ENCODE measurements at regions not wholly inside any gene's neighbourhood (a gene's known extent, or its start where the extent isn't known, plus 50 kb on each side); places are given as distances from the start of the nearest gene placed in this dataset.
A peak's percentile ranks its signal among the peaks of the same experiment; 100 is the strongest.

DNA sequence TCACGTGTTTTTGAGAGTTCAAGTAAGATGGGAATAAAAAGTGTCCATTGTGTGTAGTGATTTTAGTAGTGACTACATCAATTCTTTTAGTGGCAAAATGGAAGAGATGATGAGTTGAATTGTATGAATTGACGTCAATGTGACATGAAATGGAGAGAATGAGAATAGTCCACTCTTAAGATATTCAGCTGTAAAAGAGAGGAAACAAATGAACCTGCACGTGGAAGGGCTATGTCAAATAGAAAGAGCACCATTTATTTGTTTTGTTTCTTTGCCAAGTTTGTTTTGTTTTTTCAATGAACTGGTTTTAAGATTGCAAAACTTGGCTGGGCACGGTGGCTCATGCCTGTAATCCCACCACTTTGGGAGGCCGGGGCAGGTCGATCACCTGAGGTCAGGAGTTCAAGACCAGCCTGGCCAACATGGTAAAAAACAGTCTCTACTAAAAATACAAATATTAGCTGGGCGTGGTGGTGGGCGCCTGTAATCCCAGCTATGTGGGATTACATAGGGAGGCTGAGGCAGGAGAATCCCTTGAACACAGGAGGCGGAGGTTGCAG is 453.8 kb downstream of the TAF11L14 start:
- WGBS (ENCODE audit: insufficient coverage): 87% methylated on average over 6 of the region's 9 CpGs
- Histone ChIP-seq H3K4me1 (ENCODE audit: control insufficient read depth, insufficient read depth, low read length) (no peaks in the 10 kb centered on the region), H3K27ac (ENCODE audit: low read depth, low read length) (no peak overlapping the region), H3K27me3 (ENCODE audit: control insufficient read depth, insufficient read depth, low read length) (no peaks in the 10 kb centered on the region), H3K9me3 (ENCODE audit: control insufficient read depth, insufficient read depth, low read length) (peaks cover 2% of the 10 kb centered on the region), H3K4me3 (ENCODE audit: low read depth, low read length) (no peak overlapping the region), H3K36me3 (ENCODE audit: control insufficient read depth, insufficient read depth, low read length) (no peaks in the 10 kb centered on the region)
- DNase-seq (ENCODE audit: low read depth in 4 of 6, low spot score in 6 of 6): no peak

DNA sequence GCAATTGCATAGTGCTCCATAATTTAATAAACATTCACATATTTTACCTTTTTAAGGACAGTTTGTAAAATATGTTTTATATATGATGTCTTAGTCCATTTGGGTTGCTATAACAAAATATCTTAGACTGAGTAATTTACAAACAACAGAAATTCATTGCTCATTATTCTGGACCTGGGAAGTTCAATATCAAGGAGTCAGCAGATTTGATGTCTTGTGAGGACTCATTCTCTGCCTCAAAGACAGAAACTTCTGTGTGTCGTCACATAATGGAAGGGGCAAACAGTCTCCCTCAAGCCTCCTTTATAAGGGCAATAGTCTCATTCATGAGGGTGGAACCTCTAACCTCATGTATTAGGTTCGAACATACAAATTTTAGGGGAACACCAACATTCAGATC is 455.9 kb downstream of the TAF11L14 start:
- H3K36me3 ChIP-seq (ENCODE audit: control insufficient read depth, insufficient read depth, low read length): no peaks in the 10 kb centered on the region
- H3K4me1 ChIP-seq (ENCODE audit: control insufficient read depth, insufficient read depth, low read length): no peaks in the 10 kb centered on the region
- H3K4me3 ChIP-seq (ENCODE audit: low read depth, low read length): no peak overlapping the region
- no CpG with 5 or more reads among the region's 2 CpGs for WGBS (ENCODE audit: insufficient coverage)
- H3K27me3 ChIP-seq (ENCODE audit: control insufficient read depth, insufficient read depth, low read length): no peaks in the 10 kb centered on the region
- DNase-seq (ENCODE audit: low read depth in 4 of 6, low spot score in 6 of 6): no peak
- H3K9me3 ChIP-seq (ENCODE audit: control insufficient read depth, insufficient read depth, low read length): peaks cover 2% of the 10 kb centered on the region
- H3K27ac ChIP-seq (ENCODE audit: low read depth, low read length): no peak overlapping the region

DNA sequence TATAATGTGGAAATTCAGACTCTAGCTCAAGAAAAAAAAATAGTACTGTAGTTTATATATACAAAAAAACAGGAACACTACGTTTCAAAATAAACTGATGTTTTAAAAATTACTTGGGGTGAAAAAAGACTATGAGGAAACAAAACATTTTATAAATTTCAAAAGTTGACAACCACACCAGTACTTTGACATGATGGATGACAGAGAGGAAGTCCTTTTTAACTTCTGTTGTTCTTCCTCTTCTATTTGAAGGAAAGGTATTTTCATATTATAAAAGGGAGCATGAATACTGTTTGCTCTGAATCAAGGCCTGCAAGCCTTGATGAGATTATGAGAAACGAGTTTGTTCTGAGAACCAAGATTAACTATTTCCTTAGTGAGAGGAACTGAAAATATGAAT is 456.9 kb downstream of the TAF11L14 start:
- no peaks in the 10 kb centered on the region for H3K36me3 ChIP-seq (ENCODE audit: control insufficient read depth, insufficient read depth, low read length)
- WGBS (ENCODE audit: insufficient coverage): no CpG with 5 or more reads among the region's 2 CpGs
- peaks cover 2% of the 10 kb centered on the region for H3K9me3 ChIP-seq (ENCODE audit: control insufficient read depth, insufficient read depth, low read length)
- no peak overlapping the region for H3K27ac ChIP-seq (ENCODE audit: low read depth, low read length)
- H3K4me1 ChIP-seq (ENCODE audit: control insufficient read depth, insufficient read depth, low read length): no peaks in the 10 kb centered on the region
- no peak overlapping the region for H3K4me3 ChIP-seq (ENCODE audit: low read depth, low read length)
- no peak for DNase-seq (ENCODE audit: low read depth in 4 of 6, low spot score in 6 of 6)
- no peaks in the 10 kb centered on the region for H3K27me3 ChIP-seq (ENCODE audit: control insufficient read depth, insufficient read depth, low read length)

DNA sequence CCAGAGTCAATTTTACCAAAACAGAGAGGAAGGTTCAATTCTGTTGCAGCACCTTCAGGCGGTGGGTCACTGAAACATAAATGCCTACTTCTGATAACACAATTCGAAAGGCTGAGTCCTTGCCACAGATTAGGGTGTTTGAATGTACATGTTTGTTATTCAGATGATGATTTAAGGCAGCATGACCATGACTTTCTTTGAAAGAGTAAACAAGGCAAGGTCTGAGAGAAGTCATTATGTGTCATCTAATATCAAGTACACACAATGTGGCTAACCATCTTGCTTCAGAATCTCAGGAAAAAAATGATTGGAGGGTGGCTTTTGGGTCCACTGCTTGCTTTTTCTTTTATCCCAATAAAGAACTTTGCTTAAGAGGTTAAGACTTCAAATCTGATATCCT is 457.5 kb downstream of the TAF11L14 start:
- H3K27me3 ChIP-seq (ENCODE audit: control insufficient read depth, insufficient read depth, low read length): no peaks in the 10 kb centered on the region
- H3K9me3 ChIP-seq (ENCODE audit: control insufficient read depth, insufficient read depth, low read length): peaks cover 2% of the 10 kb centered on the region
- no peak overlapping the region for H3K4me3 ChIP-seq (ENCODE audit: low read depth, low read length)
- no peak for DNase-seq (ENCODE audit: low read depth in 4 of 6, low spot score in 6 of 6)
- WGBS (ENCODE audit: insufficient coverage): no CpG with 5 or more reads among the region's 2 CpGs
- H3K36me3 ChIP-seq (ENCODE audit: control insufficient read depth, insufficient read depth, low read length): no peaks in the 10 kb centered on the region
- no peak overlapping the region for H3K27ac ChIP-seq (ENCODE audit: low read depth, low read length)
- H3K4me1 ChIP-seq (ENCODE audit: control insufficient read depth, insufficient read depth, low read length): no peaks in the 10 kb centered on the region

DNA sequence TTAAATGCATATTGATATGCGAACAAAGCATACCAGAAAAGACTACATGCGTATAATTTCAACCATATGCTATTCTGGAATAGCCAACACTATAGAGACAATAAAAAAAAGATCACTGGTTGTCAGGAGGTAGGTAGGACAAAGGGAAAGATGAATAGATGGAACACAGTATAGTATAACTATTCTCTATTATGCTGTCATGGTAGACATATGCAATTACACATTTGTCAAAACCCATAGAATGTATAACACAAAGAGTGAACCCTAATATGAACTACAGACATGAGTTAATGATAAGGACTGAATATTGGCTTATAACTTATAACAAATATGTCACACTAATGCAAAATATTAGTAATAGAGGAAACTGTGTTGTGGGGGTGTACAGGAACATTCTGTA is 460.8 kb downstream of the TAF11L14 start:
- Histone ChIP-seq H3K9me3 (ENCODE audit: control insufficient read depth, insufficient read depth, low read length) (no peaks in the 10 kb centered on the region), H3K36me3 (ENCODE audit: control insufficient read depth, insufficient read depth, low read length) (no peaks in the 10 kb centered on the region), H3K4me3 (ENCODE audit: low read depth, low read length) (no peak overlapping the region), H3K4me1 (ENCODE audit: control insufficient read depth, insufficient read depth, low read length) (no peaks in the 10 kb centered on the region), H3K27ac (ENCODE audit: low read depth, low read length) (no peak overlapping the region), H3K27me3 (ENCODE audit: control insufficient read depth, insufficient read depth, low read length) (no peaks in the 10 kb centered on the region)
- no CpG with 5 or more reads among the region's 2 CpGs for WGBS (ENCODE audit: insufficient coverage)
- DNase-seq (ENCODE audit: low read depth in 4 of 6, low spot score in 6 of 6): no peak

DNA sequence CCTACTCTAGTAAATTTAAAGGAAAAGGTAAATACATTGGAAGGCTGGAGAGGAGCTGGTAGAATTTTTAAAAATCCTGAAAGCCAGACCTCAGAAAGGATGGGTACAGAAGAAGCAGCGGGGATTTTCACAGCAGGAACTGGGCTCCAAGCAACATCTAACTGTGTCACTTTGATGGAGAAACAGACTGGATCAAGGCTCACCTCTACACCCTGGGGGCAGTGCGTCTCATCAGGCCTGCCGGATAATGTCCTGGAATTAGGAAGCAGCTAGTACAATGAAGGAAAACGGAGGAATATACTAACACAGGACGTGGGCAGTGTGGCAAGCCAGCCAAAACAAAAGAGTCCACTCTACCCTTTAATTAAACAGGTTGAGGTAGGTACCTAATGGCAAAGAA is 463.6 kb downstream of the TAF11L14 start:
- no peak for DNase-seq (ENCODE audit: low read depth in 4 of 6, low spot score in 6 of 6)
- H3K9me3 ChIP-seq (ENCODE audit: control insufficient read depth, insufficient read depth, low read length): no peaks in the 10 kb centered on the region
- no peaks in the 10 kb centered on the region for H3K27me3 ChIP-seq (ENCODE audit: control insufficient read depth, insufficient read depth, low read length)
- H3K4me1 ChIP-seq (ENCODE audit: control insufficient read depth, insufficient read depth, low read length): no peaks in the 10 kb centered on the region
- no peak overlapping the region for H3K27ac ChIP-seq (ENCODE audit: low read depth, low read length)
- no peaks in the 10 kb centered on the region for H3K36me3 ChIP-seq (ENCODE audit: control insufficient read depth, insufficient read depth, low read length)
- H3K4me3 ChIP-seq (ENCODE audit: low read depth, low read length): no peak overlapping the region
- WGBS (ENCODE audit: insufficient coverage): 67% methylated on average over 3 of the region's 5 CpGs

DNA sequence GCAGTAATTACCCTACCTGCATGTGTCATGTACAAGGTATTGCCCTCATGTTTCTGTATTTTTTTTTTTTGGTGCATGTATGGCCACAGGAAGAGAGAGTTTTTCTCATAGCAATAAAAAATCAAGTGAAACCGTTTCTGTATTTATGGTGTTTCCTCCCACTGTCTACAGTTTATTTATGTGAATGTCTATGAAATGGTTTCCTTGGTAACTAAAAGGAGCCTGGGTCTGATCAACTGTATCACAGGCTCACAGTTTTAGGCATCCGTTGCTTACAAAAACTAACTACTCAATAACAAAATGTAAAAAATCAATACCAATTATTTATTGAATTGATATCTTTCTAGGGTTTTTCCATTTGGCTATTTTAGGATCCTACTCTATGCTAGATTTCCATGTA is 464.4 kb downstream of the TAF11L14 start:
- Histone ChIP-seq H3K4me3 (ENCODE audit: low read depth, low read length) (no peak overlapping the region), H3K27ac (ENCODE audit: low read depth, low read length) (no peak overlapping the region), H3K36me3 (ENCODE audit: control insufficient read depth, insufficient read depth, low read length) (no peaks in the 10 kb centered on the region), H3K27me3 (ENCODE audit: control insufficient read depth, insufficient read depth, low read length) (no peaks in the 10 kb centered on the region), H3K4me1 (ENCODE audit: control insufficient read depth, insufficient read depth, low read length) (no peaks in the 10 kb centered on the region), H3K9me3 (ENCODE audit: control insufficient read depth, insufficient read depth, low read length) (no peaks in the 10 kb centered on the region)
- WGBS (ENCODE audit: insufficient coverage): no CpG with 5 or more reads among the region's 2 CpGs
- peak in 3 of 6 donors; percentile 12 to 77 (median 68) for DNase-seq (ENCODE audit: low read depth in 4 of 6, low spot score in 6 of 6)

DNA sequence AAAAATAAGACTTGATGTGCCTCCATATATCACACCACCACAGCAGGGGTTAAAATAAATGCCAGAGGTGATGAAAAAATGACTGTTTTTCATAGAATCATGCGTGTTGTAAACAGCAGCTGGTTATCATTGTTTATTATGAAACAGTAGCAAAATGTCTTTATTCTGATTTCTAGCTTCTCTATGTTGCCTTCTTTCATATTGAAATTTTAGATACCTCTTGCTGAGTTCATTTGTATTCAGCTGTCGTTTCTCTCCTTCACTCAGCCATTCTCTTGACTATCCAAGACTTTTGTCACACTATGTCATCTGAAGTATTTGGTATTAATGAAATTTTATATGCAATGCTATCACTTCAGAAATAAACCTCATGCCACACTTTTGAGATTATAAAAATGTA is 465.0 kb downstream of the TAF11L14 start:
- H3K4me3 ChIP-seq (ENCODE audit: low read depth, low read length): no peak overlapping the region
- no peaks in the 10 kb centered on the region for H3K4me1 ChIP-seq (ENCODE audit: control insufficient read depth, insufficient read depth, low read length)
- peak in 1 of 6 donors; percentile 61 for DNase-seq (ENCODE audit: low read depth in 4 of 6, low spot score in 6 of 6)
- WGBS (ENCODE audit: insufficient coverage): no CpG with 5 or more reads among the region's 2 CpGs
- no peaks in the 10 kb centered on the region for H3K27me3 ChIP-seq (ENCODE audit: control insufficient read depth, insufficient read depth, low read length)
- no peaks in the 10 kb centered on the region for H3K9me3 ChIP-seq (ENCODE audit: control insufficient read depth, insufficient read depth, low read length)
- H3K27ac ChIP-seq (ENCODE audit: low read depth, low read length): no peak overlapping the region
- no peaks in the 10 kb centered on the region for H3K36me3 ChIP-seq (ENCODE audit: control insufficient read depth, insufficient read depth, low read length)

DNA sequence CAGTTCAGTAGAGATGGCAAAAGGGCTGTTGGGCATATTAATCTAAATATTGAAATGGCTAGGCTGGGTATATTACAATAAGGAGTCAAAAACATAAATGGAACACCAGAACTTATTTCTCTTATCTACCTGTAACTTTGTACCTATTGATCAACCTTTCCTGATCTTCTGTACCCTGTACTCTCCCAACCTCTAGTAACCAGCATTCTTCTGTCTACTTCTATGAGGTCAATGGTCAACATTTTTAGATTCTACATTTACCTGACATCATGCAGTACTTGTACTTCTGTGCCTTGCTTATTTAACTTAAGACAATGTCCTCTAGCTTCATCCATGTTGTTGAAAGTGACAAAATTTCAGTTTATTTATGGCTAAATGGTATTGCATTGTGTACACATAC is 467.3 kb downstream of the TAF11L14 start:
- Histone ChIP-seq H3K27me3 (ENCODE audit: control insufficient read depth, insufficient read depth, low read length) (no peaks in the 10 kb centered on the region), H3K27ac (ENCODE audit: low read depth, low read length) (no peak overlapping the region), H3K4me3 (ENCODE audit: low read depth, low read length) (no peak overlapping the region), H3K4me1 (ENCODE audit: control insufficient read depth, insufficient read depth, low read length) (no peaks in the 10 kb centered on the region), H3K36me3 (ENCODE audit: control insufficient read depth, insufficient read depth, low read length) (no peaks in the 10 kb centered on the region), H3K9me3 (ENCODE audit: control insufficient read depth, insufficient read depth, low read length) (no peaks in the 10 kb centered on the region)
- DNase-seq (ENCODE audit: low read depth in 4 of 6, low spot score in 6 of 6): no peak

DNA sequence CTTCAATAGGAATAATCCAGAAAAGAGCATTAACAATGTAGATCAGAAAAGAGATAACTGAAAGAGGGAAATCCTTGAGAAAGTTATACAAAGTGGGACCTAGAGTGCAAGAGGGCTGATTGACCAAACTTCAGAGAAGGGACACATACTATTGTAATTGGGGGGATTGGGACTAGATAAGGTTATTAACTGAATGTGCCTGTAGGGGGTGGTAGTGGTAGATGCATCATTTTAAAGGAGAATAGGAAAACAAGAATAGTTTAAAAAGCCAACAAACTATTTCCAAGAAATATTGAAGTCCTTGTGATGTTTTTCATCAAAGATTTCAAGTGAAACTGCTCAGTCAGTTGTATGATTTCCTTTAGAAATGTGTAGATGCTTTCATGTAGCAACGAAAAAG is 468.5 kb downstream of the TAF11L14 start:
- H3K9me3 ChIP-seq (ENCODE audit: control insufficient read depth, insufficient read depth, low read length): no peaks in the 10 kb centered on the region
- no peak overlapping the region for H3K27ac ChIP-seq (ENCODE audit: low read depth, low read length)
- H3K27me3 ChIP-seq (ENCODE audit: control insufficient read depth, insufficient read depth, low read length): no peaks in the 10 kb centered on the region
- H3K4me1 ChIP-seq (ENCODE audit: control insufficient read depth, insufficient read depth, low read length): no peaks in the 10 kb centered on the region
- no peak overlapping the region for H3K4me3 ChIP-seq (ENCODE audit: low read depth, low read length)
- H3K36me3 ChIP-seq (ENCODE audit: control insufficient read depth, insufficient read depth, low read length): no peaks in the 10 kb centered on the region
- 92% methylated on average over 1 of the region's 1 CpG for WGBS (ENCODE audit: insufficient coverage)
- no peak for DNase-seq (ENCODE audit: low read depth in 4 of 6, low spot score in 6 of 6)

All from spinal cord (tissue), 9 donors.